A673 (cell line): ENCODE measurements at regions not wholly inside any gene's neighbourhood (a gene's known extent, or its start where the extent isn't known, plus 50 kb on each side); places are given as distances from the start of the nearest gene placed in this dataset.

Experiments
- BruUV-seq: library from RNA; stranded (reverse); fragments of 400-500 nt; replicated peaks from 2 replicates; lab custom pipeline; 2021; lab: Mats Ljungman, UMichigan
- CTCF ChIA-PET: fragments of 300-600 bp; sonication (Branson Sonifier 250); formaldehyde crosslinking; loops from one replicate; lab custom pipeline; 2022; ENCODE audit warnings: antibody characterized with exemption; lab: Charles Lee
- POLR2A ChIA-PET: fragments of 300-600 bp; sonication (Branson Sonifier 250); formaldehyde crosslinking; loops from one replicate; lab custom pipeline; 2022; ENCODE audit warnings: antibody characterized with exemption; ENCODE audit not compliant: low non-redundant PET; lab: Charles Lee
- DNase-seq: peaks from one replicate; pipeline ENCODE4 v3.0.0-alpha.2; 2015; ENCODE audit warnings: low spot score
- H3K27ac ChIP-seq: fragments of 200-600 bp; sonication (generic); 2 replicates; pipeline ENCODE4 v1.5.1; 2016; ENCODE audit warnings: mixed run types, low read depth, mild to moderate bottlenecking, mixed read lengths, antibody characterized with exemption, low read length; ENCODE audit not compliant: poor library complexity, severe bottlenecking
- H3K27me3 ChIP-seq: fragments of 200-600 bp; sonication (generic); replicated peaks from 2 replicates; pipeline ENCODE4 v1.6.1; 2017; ENCODE audit warnings: mixed run types, low read depth, mild to moderate bottlenecking, mixed read lengths, antibody characterized with exemption, low read length; ENCODE audit not compliant: insufficient read depth, poor library complexity
- H3K36me3 ChIP-seq: fragments of 200-600 bp; sonication (generic); 2 replicates; pipeline ENCODE4 v1.6.1; 2016; ENCODE audit warnings: mixed run types, mild to moderate bottlenecking, mixed read lengths, antibody characterized with exemption, low read length; ENCODE audit not compliant: insufficient read depth, poor library complexity, severe bottlenecking
- H3K4me1 ChIP-seq: fragments of 200-600 bp; sonication (generic); 2 replicates; pipeline ENCODE4 v1.6.1; 2017; ENCODE audit warnings: mixed run types, mild to moderate bottlenecking, mixed read lengths, antibody characterized with exemption, low read length; ENCODE audit not compliant: insufficient read depth, poor library complexity, severe bottlenecking
- H3K4me3 ChIP-seq: fragments of 200-600 bp; sonication (generic); 2 replicates; pipeline ENCODE4 v1.5.1; 2016; ENCODE audit warnings: low read depth, mixed run types, mild to moderate bottlenecking, mixed read lengths, low read length; ENCODE audit not compliant: poor library complexity, severe bottlenecking
- H3K9me3 ChIP-seq: fragments of 200-600 bp; sonication (generic); 2 replicates; pipeline ENCODE4 v1.6.1; 2016; ENCODE audit warnings: mixed run types, low read depth, mild to moderate bottlenecking, mixed read lengths, antibody characterized with exemption, low read length; ENCODE audit not compliant: poor library complexity, severe bottlenecking
- CTCF ChIP-seq: fragments of 300-800, 200-600 bp; sonication (generic); conservative IDR thresholded peaks from 2 replicates; pipeline ENCODE4 v1.5.1; 2017; ENCODE audit warnings: low read depth, mild to moderate bottlenecking, antibody characterized with exemption, low read length, moderate library complexity, mixed read lengths
- EZH2 ChIP-seq: fragments of 200-600 bp; sonication (generic); IDR thresholded peaks from 2 replicates; pipeline ENCODE4 v1.6.1; 2017; ENCODE audit warnings: borderline replicate concordance, low read depth, mild to moderate bottlenecking, mixed read lengths, antibody characterized with exemption, low read length; ENCODE audit not compliant: poor library complexity, severe bottlenecking
- intact Hi-C: fragments of 100-400 bp; cut with micrococcal nuclease; formaldehyde crosslinking; loops from one replicate; pipeline ENCODE4 v1.10.0; 2022; ENCODE audit not compliant: unreplicated experiment

GRCh38 chr17:77856551-77857305 lies 101.8 kb upstream of the TNRC6C start:
- intact Hi-C loops: no loop called here
- H3K4me3 ChIP-seq: no peak overlapping the region
- no TSS peak for BruUV-seq
- H3K27ac ChIP-seq: no peak overlapping the region
- POLR2A ChIA-PET: no interaction called here
- TF ChIP-seq CTCF (no peak), EZH2 (no peak)
- CTCF ChIA-PET: no interaction called here
- H3K27me3 ChIP-seq: no peaks in the 10 kb centered on the region
- H3K36me3 ChIP-seq: no peaks in the 10 kb centered on the region
- H3K4me1 ChIP-seq: no peaks in the 10 kb centered on the region
- DNase-seq: no peak
- H3K9me3 ChIP-seq: no peaks in the 10 kb centered on the region

GRCh38 chr17:77857306-77857555 lies 101.3 kb upstream of the TNRC6C start:
- intact Hi-C loops: no loop called here
- TF ChIP-seq CTCF: no peak
- no peak for TF ChIP-seq EZH2
- Histone ChIP-seq H3K9me3 (no peaks in the 10 kb centered on the region), H3K36me3 (no peaks in the 10 kb centered on the region), H3K27ac (no peak overlapping the region), H3K27me3 (no peaks in the 10 kb centered on the region), H3K4me1 (no peaks in the 10 kb centered on the region), H3K4me3 (no peak overlapping the region)
- no peak for DNase-seq
- no TSS peak for BruUV-seq
- POLR2A ChIA-PET: interaction anchor here (0.6 kb wide), 1 partner anchor 322 kb away, joined by 5 read pairs; no protein-coding TSS in a partner anchor
- CTCF ChIA-PET: no interaction called here

- no peak for DNase-seq
- H3K4me1 ChIP-seq: no peaks in the 10 kb centered on the region
- POLR2A ChIA-PET: interaction anchor here (0.6 kb wide), 1 partner anchor 322 kb away, joined by 5 read pairs; no protein-coding TSS in a partner anchor
- intact Hi-C loops: no loop called here
- no TSS peak for BruUV-seq
- no peaks in the 10 kb centered on the region for H3K9me3 ChIP-seq
- CTCF ChIA-PET: no interaction called here
- H3K27me3 ChIP-seq: no peaks in the 10 kb centered on the region
- no peak overlapping the region for H3K27ac ChIP-seq
- no peak overlapping the region for H3K4me3 ChIP-seq
- no peaks in the 10 kb centered on the region for H3K36me3 ChIP-seq
- TF ChIP-seq CTCF (no peak), EZH2 (no peak)
Observed at GRCh38 chr17:77857613-77858012, 100.9 kb upstream of the TNRC6C start.
